Parathyroid adenoma (tissue), 2 donors: ENCODE measurements at regions not wholly inside any gene's neighbourhood (a gene's known extent, or its start where the extent isn't known, plus 50 kb on each side); places are given as distances from the start of the nearest gene placed in this dataset.

ENCODE experiments used
- H2AFZ ChIP-seq: fragments of 300-600 bp; sonication (generic); one replicate; pipeline ENCODE4 v1.7.0; 2017; ENCODE audit warnings: antibody characterized with exemption, mild to moderate bottlenecking
- H3K27ac ChIP-seq: fragments of 300-600 bp; sonication (generic); one replicate; pipeline ENCODE4 v1.7.0; 2017
- H3K27me3 ChIP-seq: fragments of 300-600 bp; sonication (generic); one replicate; pipeline ENCODE4 v1.7.0; 2017; ENCODE audit warnings: low read length; ENCODE audit not compliant: control insufficient read depth, insufficient read depth
- H3K36me3 ChIP-seq: fragments of 300-600 bp; sonication (generic); one replicate; pipeline ENCODE4 v1.7.0; 2017; ENCODE audit warnings: low read length; ENCODE audit not compliant: control insufficient read depth, insufficient read depth
- H3K4me1 ChIP-seq: fragments of 300-600 bp; sonication (generic); one replicate; pipeline ENCODE4 v1.7.0; 2017; ENCODE audit warnings: control low read depth
- H3K4me2 ChIP-seq: fragments of 300-600 bp; sonication (generic); one replicate; pipeline ENCODE4 v1.7.0; 2017; ENCODE audit warnings: low read length
- H3K4me3 ChIP-seq: fragments of 300-600 bp; sonication (generic); one replicate; pipeline ENCODE4 v1.7.0; 2017; ENCODE audit warnings: low read depth, low read length
- H3K79me2 ChIP-seq: fragments of 300-600 bp; sonication (generic); one replicate; pipeline ENCODE4 v1.7.0; 2017; ENCODE audit warnings: control low read depth
- H3K9ac ChIP-seq: fragments of 300-600 bp; sonication (generic); one replicate; pipeline ENCODE4 v1.7.0; 2017; ENCODE audit warnings: mild to moderate bottlenecking
- H3K9me3 ChIP-seq: fragments of 300-600 bp; sonication (generic); one replicate; pipeline ENCODE4 v1.7.0; 2017; ENCODE audit warnings: low read length; ENCODE audit not compliant: control insufficient read depth
- TF ChIP-seq, protein P1 (sequence below): fragments of 300-600 bp; sonication (generic); IDR thresholded peaks from one replicate; pipeline ENCODE4 v1.7.0; 2017; ENCODE audit warnings: antibody characterized with exemption, mild to moderate bottlenecking
- donor health status: primary hyperparathyroidism.

DNA sequence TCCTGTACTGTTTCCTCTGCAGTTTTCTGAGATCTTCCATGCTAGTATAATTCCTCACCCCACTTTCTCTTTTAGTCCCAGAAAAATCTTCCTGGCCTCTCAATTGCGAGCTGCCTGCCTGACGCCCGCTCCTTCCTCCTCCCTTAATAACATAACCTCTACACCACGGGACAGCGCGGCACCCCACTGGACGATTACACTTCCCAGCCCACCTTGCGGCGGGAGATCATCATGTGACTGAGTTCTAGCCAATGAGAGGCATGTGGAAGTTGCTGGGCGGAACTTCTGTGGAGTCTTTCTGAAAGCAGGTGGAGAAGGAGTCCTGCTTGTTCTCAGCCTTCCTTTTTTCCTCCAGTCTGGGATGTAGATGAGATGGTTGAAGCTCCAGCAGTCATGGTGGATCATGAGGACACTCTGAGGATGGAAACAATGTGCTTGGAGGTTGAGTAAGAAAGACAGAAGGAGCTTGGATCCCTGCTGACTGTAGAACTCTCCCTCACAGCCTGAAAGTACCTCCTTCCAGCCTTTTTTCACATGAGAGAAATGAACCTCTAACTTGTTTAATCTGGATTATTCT lies 133.6 kb upstream of the VRK1 start:
- TF ChIP-seq, protein P1, sequence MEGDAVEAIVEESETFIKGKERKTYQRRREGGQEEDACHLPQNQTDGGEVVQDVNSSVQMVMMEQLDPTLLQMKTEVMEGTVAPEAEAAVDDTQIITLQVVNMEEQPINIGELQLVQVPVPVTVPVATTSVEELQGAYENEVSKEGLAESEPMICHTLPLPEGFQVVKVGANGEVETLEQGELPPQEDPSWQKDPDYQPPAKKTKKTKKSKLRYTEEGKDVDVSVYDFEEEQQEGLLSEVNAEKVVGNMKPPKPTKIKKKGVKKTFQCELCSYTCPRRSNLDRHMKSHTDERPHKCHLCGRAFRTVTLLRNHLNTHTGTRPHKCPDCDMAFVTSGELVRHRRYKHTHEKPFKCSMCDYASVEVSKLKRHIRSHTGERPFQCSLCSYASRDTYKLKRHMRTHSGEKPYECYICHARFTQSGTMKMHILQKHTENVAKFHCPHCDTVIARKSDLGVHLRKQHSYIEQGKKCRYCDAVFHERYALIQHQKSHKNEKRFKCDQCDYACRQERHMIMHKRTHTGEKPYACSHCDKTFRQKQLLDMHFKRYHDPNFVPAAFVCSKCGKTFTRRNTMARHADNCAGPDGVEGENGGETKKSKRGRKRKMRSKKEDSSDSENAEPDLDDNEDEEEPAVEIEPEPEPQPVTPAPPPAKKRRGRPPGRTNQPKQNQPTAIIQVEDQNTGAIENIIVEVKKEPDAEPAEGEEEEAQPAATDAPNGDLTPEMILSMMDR = no peak
- Histone ChIP-seq H3K36me3 (no peaks in the 10 kb centered on the region), H3K27me3 (no peaks in the 10 kb centered on the region), H3K9ac (no peak overlapping the region), H2AFZ (no peak overlapping the region), H3K4me2 (no peak overlapping the region), H3K27ac (no peak overlapping the region), H3K79me2 (no peaks in the 10 kb centered on the region), H3K4me1 (no peaks in the 10 kb centered on the region), H3K9me3 (no peaks in the 10 kb centered on the region), H3K4me3 (no peak overlapping the region)

DNA sequence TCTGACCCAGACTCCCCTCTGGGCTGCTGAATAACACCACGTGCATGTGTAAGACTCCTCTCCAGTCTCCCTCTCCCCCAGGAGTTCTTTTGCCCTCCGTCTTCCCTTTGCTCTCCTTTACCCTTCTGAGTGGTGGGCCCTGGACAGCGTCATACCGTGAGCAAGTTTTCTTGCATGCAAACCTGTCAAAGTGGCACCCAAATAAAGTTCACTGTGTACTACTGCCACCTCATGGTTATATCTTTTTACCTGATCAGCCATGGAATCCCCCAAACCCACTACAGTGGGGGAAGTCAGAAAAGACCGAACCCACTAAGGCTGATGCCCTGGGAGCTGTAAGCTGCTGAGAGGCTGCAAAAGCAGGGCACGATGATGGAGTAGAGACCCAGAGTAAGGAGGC lies 131.1 kb upstream of the VRK1 start:
- Histone ChIP-seq H3K27me3 (peaks cover 2% of the 10 kb centered on the region), H3K4me3 (no peak overlapping the region), H3K27ac (no peak overlapping the region), H3K9me3 (no peaks in the 10 kb centered on the region), H3K9ac (no peak overlapping the region), H3K4me1 (no peaks in the 10 kb centered on the region), H3K4me2 (no peak overlapping the region), H2AFZ (no peak overlapping the region), H3K36me3 (no peaks in the 10 kb centered on the region), H3K79me2 (no peaks in the 10 kb centered on the region)
- TF ChIP-seq, protein P1 = no peak

DNA sequence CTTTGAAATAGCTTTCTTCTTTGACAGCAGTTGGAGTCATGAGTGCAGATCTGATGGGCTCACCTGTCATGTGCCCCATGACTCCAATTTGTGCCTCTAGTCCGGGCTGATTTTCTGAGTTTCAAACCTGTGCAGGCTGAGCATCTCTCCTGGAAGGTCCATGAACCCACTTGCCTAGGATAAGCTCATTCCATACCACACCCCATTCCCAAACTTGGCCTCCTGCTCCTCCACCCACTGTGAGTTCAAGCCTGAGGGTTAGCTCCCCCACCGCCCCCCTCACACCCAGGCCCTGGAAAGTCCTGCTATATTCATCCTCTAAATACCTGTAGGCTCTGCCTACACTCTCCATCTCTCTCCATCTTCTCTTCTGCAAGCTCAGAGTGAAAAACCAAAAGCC lies 126.8 kb upstream of the VRK1 start:
- Histone ChIP-seq H3K27me3 (peaks cover 2% of the 10 kb centered on the region), H3K4me1 (no peaks in the 10 kb centered on the region), H3K4me2 (no peak overlapping the region), H3K9me3 (no peaks in the 10 kb centered on the region), H3K27ac (no peak overlapping the region), H3K9ac (no peak overlapping the region), H3K36me3 (no peaks in the 10 kb centered on the region), H3K4me3 (no peak overlapping the region), H3K79me2 (no peaks in the 10 kb centered on the region), H2AFZ (no peak overlapping the region)
- TF ChIP-seq, protein P1 = no peak

DNA sequence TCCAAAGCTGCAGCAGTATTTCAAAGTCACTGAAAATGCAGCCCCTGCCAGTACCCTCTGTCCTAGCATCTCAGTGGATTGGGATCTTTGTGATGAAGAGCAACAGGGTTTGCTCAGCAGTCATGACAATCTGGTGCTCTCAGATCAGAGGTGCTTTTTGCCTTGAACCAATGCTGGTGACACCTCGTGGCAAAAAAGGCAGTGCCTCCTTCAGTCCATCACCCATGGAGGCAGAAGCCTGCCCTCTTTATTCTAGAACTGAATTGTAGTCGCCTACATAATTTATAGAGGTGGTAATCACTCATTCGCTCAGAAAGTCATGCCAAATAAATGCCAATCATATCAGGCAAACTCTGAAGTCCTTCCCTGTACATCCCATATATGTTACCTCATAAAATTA lies 126.0 kb upstream of the VRK1 start:
- no peaks in the 10 kb centered on the region for H3K79me2 ChIP-seq
- no peak overlapping the region for H3K4me2 ChIP-seq
- no peak overlapping the region for H3K9ac ChIP-seq
- no peak overlapping the region for H2AFZ ChIP-seq
- no peaks in the 10 kb centered on the region for H3K4me1 ChIP-seq
- no peaks in the 10 kb centered on the region for H3K36me3 ChIP-seq
- TF ChIP-seq, protein P1 = no peak
- peaks cover 2% of the 10 kb centered on the region for H3K27me3 ChIP-seq
- H3K27ac ChIP-seq = no peak overlapping the region
- H3K9me3 ChIP-seq = no peaks in the 10 kb centered on the region
- no peak overlapping the region for H3K4me3 ChIP-seq

DNA sequence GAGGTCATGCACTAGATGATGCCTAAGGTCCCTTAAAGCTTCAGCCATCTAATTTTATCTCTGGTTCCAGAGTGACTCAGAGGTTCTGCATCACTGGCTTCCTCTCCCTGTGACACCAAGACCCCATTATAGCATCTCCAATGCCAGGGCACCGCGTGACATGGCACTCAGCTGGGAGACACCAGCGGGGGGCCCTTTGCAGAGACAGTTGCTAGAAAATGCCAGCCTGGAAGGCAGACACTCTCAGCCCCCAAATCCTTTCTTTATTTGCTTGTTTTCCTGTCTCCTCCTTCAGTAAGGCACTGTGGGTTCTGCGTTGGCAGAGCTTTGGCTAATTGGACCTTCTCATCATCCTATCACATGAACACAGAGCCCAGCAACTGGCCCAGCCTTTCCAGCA lies 123.5 kb upstream of the VRK1 start:
- peaks cover 2% of the 10 kb centered on the region for H3K27me3 ChIP-seq
- TF ChIP-seq, protein P1 = no peak
- no peaks in the 10 kb centered on the region for H3K9me3 ChIP-seq
- no peak overlapping the region for H3K4me2 ChIP-seq
- H3K9ac ChIP-seq = no peak overlapping the region
- no peaks in the 10 kb centered on the region for H3K4me1 ChIP-seq
- no peak overlapping the region for H2AFZ ChIP-seq
- H3K79me2 ChIP-seq = no peaks in the 10 kb centered on the region
- no peak overlapping the region for H3K4me3 ChIP-seq
- no peak overlapping the region for H3K27ac ChIP-seq
- H3K36me3 ChIP-seq = no peaks in the 10 kb centered on the region
